Panc1 (cell line): ENCODE measurements at regions not wholly inside any gene's neighbourhood (a gene's known extent, or its start where the extent isn't known, plus 50 kb on each side); places are given as distances from the start of the nearest gene placed in this dataset.

Experiments used
- ATAC-seq: fragments of 200-7000 bp; cut with Tn5 transposase; 2 replicates; pipeline ENCODE4 v1.9.1; 2020; ENCODE audit warnings: mild to moderate bottlenecking, moderate library complexity
- BruUV-seq: library from RNA; stranded (reverse); fragments of 400-500 nt; replicated peaks from 2 replicates; lab custom pipeline; 2021; lab: Mats Ljungman, UMichigan
- CTCF ChIA-PET: fragments of 300-600 bp; sonication (Branson Sonifier 250); formaldehyde crosslinking; loops from one replicate; lab custom pipeline; 2022; ENCODE audit warnings: antibody characterized with exemption; lab: Charles Lee
- POLR2A ChIA-PET: fragments of 300-600 bp; sonication (Branson Sonifier 250); formaldehyde crosslinking; loops from one replicate; lab custom pipeline; 2022; ENCODE audit warnings: antibody characterized with exemption; lab: Charles Lee
- DNase-seq: peaks from one replicate; pipeline ENCODE4 v3.0.0-alpha.2; 2010; ENCODE audit warnings: low read depth, low spot score
- H3K27ac ChIP-seq: 2 replicates; pipeline ENCODE4 v1.5.1; 2011; ENCODE audit warnings: mild to moderate bottlenecking, low read length, inconsistent platforms
- H3K27me3 ChIP-seq: fragments of 200-500 bp; sonication (Bioruptor generic); 2 replicates; pipeline ENCODE4 v1.6.0; 2014; ENCODE audit warnings: low read length, inconsistent platforms; ENCODE audit not compliant: control insufficient read depth, insufficient read depth
- H3K36me3 ChIP-seq: fragments of 200-500 bp; sonication (Bioruptor generic); 2 replicates; pipeline ENCODE4 v1.5.1; 2014; ENCODE audit warnings: inconsistent platforms, mild to moderate bottlenecking, low read length, moderate library complexity; ENCODE audit not compliant: control insufficient read depth, insufficient read depth
- H3K4me1 ChIP-seq: 2 replicates; pipeline ENCODE4 v1.5.1; 2011; ENCODE audit warnings: inconsistent platforms, mild to moderate bottlenecking, low read length, moderate library complexity; ENCODE audit not compliant: control insufficient read depth, insufficient read depth
- H3K4me3 ChIP-seq, 2 experiments: 2 replicates each; pipeline ENCODE4 v1.5.1; 2011 to 2012; ENCODE audit warnings: low read depth in 2 of 2, low read length in 2 of 2, mild to moderate bottlenecking in 2 of 2, inconsistent platforms in 1 of 2, moderate library complexity in 1 of 2
- H3K9me3 ChIP-seq: fragments of 200-500 bp; sonication (Bioruptor generic); 2 replicates; pipeline ENCODE4 v1.5.1; 2014; ENCODE audit warnings: low read depth, mild to moderate bottlenecking, inconsistent platforms, low read length, moderate library complexity; ENCODE audit not compliant: control insufficient read depth, insufficient read depth
- POLR2AphosphoS5 ChIP-seq: IDR thresholded peaks from 2 replicates; pipeline ENCODE4 v1.6.1; 2012; ENCODE audit warnings: mild to moderate bottlenecking, low read depth, low read length, moderate library complexity
- SIN3A ChIP-seq: IDR thresholded peaks from 2 replicates; pipeline ENCODE4 v1.6.1; 2012; ENCODE audit warnings: low read depth, mild to moderate bottlenecking, low read length, moderate library complexity, borderline replicate concordance; ENCODE audit not compliant: insufficient read depth
- TCF7L2 ChIP-seq: IDR thresholded peaks from 2 replicates; pipeline ENCODE4 v1.6.1; 2011; ENCODE audit warnings: mild to moderate bottlenecking, low read depth, low read length, inconsistent platforms
- in situ Hi-C: cut with HindIII; loops from 2 replicates; pipeline ENCODE4 v1.10.0; 2016; ENCODE audit warnings: low sequenced_read_pairs, low pct_unique_long_range_greater_than_20kb
- intact Hi-C: fragments of 100-400 bp; cut with micrococcal nuclease; formaldehyde crosslinking; loops from one replicate; pipeline ENCODE4 v1.10.0; 2022; ENCODE audit not compliant: unreplicated experiment
- TF ChIP-seq, protein P1 (sequence below), 2 experiments: IDR thresholded peaks; 2 replicates each; pipeline ENCODE4 v1.6.1; 2011 to 2012; ENCODE audit warnings: low read depth in 2 of 2, control low read depth in 1 of 2, low read length in 1 of 2, mild to moderate bottlenecking in 1 of 2, moderate library complexity in 1 of 2; ENCODE audit not compliant: insufficient read depth in 1 of 2
- TF ChIP-seq, protein P2 (sequence below): fragments of 450-650 bp; IDR thresholded peaks from 2 replicates; pipeline ENCODE4 v1.5.1; 2017; ENCODE audit warnings: mild to moderate bottlenecking

GRCh38 chr7:79855172-79855571, 279.5 kb upstream of the GNAI1 start:
- intact Hi-C loops, result no loop called here
- Histone ChIP-seq H3K27ac (no peak overlapping the region), H3K4me3 (no peak overlapping the region), H3K36me3 (no peaks in the 10 kb centered on the region), H3K9me3 (no peaks in the 10 kb centered on the region), H3K4me1 (no peaks in the 10 kb centered on the region), H3K27me3 (no peaks in the 10 kb centered on the region; the same call in 1 of the 2 replicates)
- in situ Hi-C loops, result no loop called here
- DNase-seq (no peak), ATAC-seq (no peak)
- TF ChIP-seq POLR2AphosphoS5, result no peak
- TF ChIP-seq, protein P1, sequence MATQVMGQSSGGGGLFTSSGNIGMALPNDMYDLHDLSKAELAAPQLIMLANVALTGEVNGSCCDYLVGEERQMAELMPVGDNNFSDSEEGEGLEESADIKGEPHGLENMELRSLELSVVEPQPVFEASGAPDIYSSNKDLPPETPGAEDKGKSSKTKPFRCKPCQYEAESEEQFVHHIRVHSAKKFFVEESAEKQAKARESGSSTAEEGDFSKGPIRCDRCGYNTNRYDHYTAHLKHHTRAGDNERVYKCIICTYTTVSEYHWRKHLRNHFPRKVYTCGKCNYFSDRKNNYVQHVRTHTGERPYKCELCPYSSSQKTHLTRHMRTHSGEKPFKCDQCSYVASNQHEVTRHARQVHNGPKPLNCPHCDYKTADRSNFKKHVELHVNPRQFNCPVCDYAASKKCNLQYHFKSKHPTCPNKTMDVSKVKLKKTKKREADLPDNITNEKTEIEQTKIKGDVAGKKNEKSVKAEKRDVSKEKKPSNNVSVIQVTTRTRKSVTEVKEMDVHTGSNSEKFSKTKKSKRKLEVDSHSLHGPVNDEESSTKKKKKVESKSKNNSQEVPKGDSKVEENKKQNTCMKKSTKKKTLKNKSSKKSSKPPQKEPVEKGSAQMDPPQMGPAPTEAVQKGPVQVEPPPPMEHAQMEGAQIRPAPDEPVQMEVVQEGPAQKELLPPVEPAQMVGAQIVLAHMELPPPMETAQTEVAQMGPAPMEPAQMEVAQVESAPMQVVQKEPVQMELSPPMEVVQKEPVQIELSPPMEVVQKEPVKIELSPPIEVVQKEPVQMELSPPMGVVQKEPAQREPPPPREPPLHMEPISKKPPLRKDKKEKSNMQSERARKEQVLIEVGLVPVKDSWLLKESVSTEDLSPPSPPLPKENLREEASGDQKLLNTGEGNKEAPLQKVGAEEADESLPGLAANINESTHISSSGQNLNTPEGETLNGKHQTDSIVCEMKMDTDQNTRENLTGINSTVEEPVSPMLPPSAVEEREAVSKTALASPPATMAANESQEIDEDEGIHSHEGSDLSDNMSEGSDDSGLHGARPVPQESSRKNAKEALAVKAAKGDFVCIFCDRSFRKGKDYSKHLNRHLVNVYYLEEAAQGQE (IDR thresholded peaks at IDR 0.05; ENCODE audit: insufficient read depth in 1 of 2, low read depth in 2 of 2, low read length in 1 of 2), result no peak
- POLR2A ChIA-PET, result no interaction called here
- BruUV-seq, result no TSS peak
- CTCF ChIA-PET, result no interaction called here

GRCh38 chr7:79854621-79855020, 280.0 kb upstream of the GNAI1 start:
- POLR2A ChIA-PET, result no interaction called here
- Histone ChIP-seq H3K4me3 (no peak overlapping the region), H3K27me3 (no peaks in the 10 kb centered on the region; the same call in 1 of the 2 replicates), H3K27ac (no peak overlapping the region), H3K36me3 (no peaks in the 10 kb centered on the region), H3K4me1 (no peaks in the 10 kb centered on the region), H3K9me3 (no peaks in the 10 kb centered on the region)
- in situ Hi-C loops (no loop called here), intact Hi-C loops (no loop called here)
- TF ChIP-seq SIN3A, result no peak
- no peak for TF ChIP-seq TCF7L2
- no peak for TF ChIP-seq POLR2AphosphoS5
- TF ChIP-seq, protein P1 (IDR thresholded peaks at IDR 0.05; ENCODE audit: insufficient read depth in 1 of 2, low read depth in 2 of 2, low read length in 1 of 2), result no peak
- TF ChIP-seq, protein P2, sequence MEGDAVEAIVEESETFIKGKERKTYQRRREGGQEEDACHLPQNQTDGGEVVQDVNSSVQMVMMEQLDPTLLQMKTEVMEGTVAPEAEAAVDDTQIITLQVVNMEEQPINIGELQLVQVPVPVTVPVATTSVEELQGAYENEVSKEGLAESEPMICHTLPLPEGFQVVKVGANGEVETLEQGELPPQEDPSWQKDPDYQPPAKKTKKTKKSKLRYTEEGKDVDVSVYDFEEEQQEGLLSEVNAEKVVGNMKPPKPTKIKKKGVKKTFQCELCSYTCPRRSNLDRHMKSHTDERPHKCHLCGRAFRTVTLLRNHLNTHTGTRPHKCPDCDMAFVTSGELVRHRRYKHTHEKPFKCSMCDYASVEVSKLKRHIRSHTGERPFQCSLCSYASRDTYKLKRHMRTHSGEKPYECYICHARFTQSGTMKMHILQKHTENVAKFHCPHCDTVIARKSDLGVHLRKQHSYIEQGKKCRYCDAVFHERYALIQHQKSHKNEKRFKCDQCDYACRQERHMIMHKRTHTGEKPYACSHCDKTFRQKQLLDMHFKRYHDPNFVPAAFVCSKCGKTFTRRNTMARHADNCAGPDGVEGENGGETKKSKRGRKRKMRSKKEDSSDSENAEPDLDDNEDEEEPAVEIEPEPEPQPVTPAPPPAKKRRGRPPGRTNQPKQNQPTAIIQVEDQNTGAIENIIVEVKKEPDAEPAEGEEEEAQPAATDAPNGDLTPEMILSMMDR, result no peak
- CTCF ChIA-PET, result no interaction called here
- no TSS peak for BruUV-seq
- DNase-seq, result no peak
- no peak for ATAC-seq
